HG03060 (cell line): ENCODE measurements at regions not wholly inside any gene's neighbourhood (a gene's known extent, or its start where the extent isn't known, plus 50 kb on each side); places are given as distances from the start of the nearest gene placed in this dataset.
"Not testable (repeated sequence)": the region's sequence is repeated elsewhere in the genome, so short reads cannot be mapped to it uniquely, and the experiment has no call there.

ENCODE experiments used
- ATAC-seq: cut with Tn5 transposase; IDR thresholded peaks from one replicate; pipeline ENCODE4 v1.9.1; 2021; ENCODE audit warnings: low read depth, moderate number of reproducible peaks; ENCODE audit not compliant: unreplicated experiment

DNA sequence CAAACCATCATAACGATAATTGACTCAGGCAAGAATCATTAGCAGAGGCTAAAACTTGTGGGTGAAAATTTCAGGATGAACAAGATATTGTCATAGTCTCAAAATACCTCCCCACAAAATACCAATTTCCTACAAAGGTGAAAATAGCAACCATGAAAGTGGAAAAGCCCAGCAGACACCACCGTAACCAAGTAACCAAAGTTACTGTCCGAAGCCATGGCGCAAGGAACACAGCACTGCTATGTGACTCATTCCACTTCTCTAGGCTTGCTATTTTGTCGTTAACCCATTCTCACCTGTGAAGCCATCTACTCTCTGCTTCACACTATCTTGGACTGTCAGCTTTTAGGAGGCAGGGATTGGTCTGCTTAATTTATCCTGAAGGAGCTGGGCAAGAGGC is 113.8 kb upstream of the CACUL1 start:
- ATAC-seq, result no peak

DNA sequence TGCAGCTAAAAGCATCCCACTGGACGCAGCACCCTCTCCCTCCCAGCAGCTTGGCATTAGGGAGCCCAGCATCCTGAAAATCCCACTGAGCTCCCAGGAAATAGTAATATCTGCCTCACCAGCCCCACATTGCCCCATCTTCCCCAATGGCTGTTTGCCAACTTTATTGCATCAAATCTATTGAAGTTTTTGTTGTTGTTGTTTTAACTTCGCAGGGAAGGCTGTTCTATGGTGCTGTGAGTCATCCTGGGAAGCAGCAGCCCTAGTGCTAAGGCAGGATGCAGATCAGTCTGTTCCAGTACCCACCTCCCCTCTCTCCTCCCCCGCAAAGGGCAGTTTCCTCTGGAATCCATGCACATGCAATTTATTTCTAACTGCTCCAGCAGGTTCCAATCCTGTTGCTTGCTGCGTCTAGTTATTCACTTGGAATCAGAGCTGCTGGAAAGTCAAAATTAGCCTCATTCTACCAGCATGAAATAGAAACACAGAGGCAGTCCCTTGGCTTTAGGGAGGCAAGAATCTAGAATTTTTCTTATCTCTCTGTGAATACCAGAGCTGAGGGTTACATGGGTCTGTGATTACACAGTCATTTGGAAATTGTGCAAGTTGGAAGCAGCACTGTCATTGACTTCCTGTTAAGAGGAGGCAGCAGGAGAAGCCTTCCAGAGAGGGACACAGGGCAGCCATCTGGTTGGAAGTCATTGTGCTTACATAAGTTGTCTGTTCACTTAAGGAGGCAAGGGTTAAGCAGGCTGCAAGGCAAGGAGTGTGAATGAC is 115.9 kb upstream of the CACUL1 start:
- no peak for ATAC-seq

DNA sequence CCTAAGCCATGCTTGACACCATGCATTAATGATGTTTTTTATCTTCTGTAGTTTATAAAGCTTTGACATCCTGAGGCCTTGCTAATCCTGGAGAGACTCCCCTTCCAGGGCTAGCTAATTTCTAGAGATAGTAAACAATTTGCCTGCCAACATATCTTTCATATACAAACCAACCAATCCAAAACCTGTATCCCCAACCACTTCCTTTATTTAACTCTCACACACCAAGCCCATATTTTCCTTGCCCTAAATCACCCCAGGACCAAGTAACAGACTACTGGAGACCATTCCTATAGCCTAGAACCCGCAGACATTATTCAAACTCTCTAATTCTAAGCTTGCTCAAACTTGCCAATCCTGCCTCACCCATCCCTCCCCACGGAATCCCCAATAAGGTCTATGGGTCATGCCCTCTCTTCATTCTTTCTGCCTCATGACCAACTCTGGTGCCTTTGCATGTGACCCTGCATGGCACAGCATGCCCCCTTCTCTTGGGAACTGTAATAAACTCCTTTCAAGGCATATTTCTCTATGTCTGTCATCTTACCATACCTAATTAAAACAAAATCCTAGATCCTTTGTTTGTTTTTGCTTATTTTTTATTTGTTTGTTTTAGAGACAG is 116.6 kb upstream of the CACUL1 start:
- ATAC-seq, result no peak

DNA sequence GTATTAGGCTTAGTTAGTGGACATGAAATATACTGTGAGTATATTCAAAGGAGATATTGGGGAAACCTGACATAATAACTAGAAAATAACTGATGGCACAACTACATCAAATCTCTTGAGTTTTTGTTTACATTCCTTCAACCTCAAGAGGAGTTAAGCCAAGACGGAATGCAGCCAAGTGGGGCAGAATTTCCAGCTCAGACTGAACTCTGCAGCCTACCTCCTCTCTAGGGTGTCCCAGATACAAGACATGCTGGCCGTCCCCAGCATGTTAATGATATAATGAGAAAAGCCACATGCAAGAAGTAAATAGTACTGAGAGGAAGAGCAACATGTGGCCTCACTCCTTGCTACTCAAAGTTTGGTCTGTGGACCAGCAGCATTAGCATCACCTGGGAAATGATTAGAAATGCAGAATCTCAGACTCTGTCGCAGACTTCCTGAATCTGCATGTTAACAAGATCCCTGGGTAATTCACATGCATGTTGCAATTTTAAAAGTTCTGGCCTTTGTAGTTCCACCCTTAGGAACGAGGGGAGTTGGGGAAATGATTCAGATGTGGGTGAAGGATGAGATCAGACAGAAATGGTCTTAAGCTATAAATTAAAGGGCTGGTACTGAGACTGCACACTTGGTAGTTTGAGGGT is 118.4 kb upstream of the CACUL1 start:
- no peak for ATAC-seq

DNA sequence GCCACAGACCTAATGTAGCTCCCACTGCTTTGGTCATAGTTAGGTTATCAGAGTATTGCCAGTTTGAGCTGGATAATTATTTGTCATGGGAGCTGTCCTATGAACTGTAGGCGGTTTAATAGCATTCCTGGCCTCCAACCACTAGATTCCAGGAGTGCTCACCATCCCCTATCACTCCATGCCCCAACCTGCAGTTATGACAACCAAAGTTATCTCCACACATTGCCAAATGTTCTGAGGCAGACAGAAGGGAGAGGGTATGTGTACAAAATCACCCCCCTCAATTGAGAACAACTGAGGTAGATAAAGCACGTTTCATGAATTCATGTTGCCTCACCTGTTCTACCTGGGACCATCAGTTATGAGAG is 119.0 kb upstream of the CACUL1 start:
- no peak for ATAC-seq

DNA sequence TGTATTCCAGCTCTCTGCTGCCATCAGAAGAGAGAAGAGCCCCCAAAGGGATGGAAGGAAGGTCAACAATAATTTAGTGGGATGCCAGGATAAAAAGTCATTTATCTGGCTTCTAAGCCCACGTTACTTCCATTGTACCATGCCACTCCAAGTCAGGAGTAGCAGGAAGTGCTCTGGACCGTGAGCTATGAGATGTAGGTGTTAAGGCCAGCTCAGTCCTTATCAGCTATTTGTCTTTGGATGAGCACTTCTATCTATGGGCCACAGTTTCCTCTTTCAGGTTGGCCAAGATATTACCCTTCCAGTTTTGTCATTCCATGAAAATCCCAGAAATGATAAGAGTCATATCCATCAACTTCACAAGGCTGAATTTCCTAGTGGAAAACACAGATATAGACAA is 119.4 kb upstream of the CACUL1 start:
- no peak for ATAC-seq

DNA sequence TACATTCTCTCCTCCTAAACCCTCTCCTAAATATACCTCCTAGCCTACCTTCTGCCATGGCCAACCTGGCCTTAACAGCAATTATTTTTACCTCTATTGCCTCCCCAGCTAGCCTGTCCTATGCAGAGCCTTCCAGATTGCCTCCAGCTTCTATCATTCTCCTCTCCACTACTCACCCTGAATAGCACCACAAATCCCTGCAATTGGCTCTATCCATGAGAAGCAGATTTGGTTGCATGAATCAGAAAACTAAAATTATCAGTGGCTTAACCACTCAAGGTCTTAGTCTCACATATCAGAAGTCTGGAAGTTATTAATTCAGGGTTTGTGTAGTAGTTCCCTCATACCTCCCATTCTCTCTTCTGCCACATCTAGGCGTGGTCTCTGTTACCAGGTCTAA is 120.3 kb upstream of the CACUL1 start:
- no peak for ATAC-seq

DNA sequence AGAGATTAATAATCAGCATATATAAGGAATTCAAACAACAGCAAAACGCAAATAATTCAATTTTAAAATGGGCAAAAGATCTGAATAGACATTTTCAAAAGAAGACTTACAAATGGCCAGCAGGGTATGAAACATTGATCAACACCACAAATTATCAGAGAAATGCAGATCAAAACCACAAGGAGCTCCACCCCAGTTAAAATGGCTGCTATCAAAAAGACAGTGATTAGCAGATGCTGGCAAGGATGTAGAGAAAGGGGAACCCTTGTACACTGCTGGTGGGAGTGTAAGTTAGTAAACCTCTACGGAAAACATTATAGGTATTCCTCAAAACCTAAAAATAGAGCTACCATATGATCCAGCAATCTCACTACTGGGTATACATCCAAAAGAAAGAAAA is 128.0 kb upstream of the CACUL1 start:
- no peak for ATAC-seq

DNA sequence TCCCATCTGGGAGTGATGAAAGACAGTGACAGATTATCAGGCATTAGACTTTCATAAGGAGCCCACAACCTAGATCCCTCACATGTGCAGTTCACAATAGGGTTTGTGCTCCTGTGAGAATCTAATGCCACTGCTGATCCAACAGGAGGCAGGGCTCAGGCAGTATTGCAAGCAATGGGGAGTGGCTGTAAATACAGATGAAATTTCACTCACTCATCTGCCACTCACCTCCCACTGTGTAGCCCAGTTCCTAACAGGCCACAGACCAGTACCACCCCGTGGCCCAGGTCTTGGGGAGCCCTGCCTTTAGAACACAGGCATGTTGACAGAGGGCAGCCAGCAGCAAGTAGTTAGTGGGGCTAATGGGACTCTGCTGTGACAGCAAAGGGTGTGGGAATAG is 137.3 kb upstream of the NANOS1 start:
- ATAC-seq, result no peak

DNA sequence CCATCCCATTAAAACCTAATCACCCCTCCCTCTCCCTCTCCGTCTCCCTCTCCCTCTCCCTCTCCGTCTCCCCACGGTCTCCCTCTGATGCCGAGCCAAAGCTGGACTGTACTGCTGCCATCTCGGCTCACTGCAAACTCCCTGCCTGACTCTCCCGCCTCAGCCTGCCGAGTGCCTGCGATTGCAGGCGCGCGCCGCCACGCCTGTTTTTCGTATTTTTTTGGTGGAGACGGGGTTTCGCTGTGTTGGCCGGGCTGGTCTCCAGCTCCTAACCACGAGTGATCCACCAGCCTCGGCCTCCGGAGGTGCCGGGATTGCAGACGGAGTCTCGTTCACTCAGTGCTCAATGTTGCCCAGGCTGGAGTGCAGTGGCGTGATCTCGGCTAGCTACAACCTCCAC is 134.6 kb upstream of the NANOS1 start:
- not testable (repeated sequence) for ATAC-seq

DNA sequence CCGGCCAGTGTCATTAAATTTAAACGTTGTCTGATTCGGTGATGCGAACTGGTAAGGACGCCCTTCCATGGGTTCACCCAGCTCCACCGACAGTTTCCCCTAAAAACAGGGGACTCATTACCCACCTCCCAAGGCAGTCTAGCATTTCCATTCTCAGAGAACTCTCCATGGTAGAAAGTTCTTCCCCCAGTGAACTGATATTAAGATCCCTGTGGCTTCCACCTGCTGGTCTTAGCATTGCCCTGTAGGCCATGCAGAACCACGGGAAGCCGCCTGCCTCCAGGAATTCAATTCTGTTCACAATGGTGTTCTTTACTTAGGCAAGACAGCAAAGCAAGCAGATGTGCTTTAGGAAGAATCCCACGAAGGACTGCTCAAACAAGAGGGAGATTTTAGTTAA is 128.9 kb upstream of the NANOS1 start:
- ATAC-seq, result no peak

DNA sequence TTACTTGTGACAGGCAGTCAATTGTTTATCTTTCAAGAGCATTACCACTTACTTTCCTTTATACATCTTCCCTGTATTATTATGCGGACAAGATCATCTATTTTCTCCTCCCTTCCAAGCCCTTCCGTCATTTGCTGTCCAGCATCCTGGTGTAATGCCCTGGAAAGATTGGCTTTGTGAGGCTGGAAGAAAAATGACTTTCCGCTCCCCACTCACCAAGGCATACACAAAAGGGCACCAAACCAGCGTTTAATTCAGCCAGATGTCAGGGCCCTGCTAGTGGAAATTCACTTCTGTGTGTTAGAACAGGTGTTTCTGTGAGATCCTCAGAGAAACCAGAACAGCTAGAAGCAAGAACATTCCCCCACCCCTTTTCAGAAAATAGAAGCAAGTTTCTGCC is 128.1 kb upstream of the NANOS1 start:
- no peak for ATAC-seq

DNA sequence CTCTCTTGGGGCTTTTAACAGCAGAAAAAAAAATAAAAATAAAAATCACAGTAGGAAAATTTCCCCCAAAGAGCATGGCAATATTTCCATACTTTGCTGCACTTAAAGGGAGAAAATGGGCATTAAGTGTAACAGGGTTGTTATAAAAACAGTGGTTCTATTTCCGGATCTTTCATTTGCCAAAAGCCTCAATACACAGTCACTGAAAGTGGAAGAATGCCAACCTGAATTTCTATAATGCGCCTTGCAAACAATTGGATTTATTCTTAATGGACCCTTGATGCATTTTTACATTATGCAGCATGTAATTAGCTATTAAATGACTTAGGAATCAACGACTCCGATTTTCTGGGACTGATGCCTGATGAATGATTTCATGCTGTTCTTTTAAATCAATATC is 127.6 kb upstream of the NANOS1 start:
- ATAC-seq, result no peak

DNA sequence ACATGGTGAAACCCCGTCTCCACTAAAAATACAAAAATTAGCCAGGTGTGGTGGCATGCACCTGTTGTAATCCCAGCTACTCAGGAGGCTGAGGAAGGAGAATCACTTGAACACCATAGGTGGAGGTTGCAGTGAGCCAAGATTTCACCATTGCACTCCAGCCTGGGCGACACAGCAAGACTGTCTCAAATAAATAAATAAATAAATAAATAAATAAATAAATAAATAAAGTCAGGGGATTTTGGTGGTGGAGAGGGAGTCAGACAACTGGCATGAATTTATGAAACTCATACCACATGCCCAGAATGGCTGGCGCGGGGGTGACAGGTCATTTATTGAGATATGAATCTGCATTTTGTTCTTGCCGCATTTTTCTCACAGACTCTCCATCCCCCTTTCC is 126.9 kb upstream of the NANOS1 start:
- ATAC-seq, result not testable (repeated sequence)

DNA sequence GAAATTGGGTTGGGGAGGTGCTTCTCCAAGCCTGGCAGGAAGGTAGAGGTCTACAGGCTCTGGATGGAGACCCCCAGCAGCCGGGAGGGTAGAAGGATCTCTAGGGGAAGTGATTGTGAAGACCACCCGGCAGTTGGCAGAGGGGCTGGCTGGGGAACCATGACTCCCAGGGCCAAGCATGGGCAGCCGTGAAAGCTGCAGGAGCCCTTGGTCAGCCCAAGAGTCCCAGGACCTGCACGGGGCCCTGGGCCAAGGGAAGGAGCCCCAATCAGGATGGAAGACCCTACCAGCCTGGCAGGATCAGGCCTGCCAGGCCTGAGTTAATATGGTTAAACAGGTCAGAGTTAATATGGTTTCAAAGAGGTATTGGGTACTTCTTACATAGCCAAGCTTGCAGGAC is 126.3 kb upstream of the NANOS1 start:
- no peak for ATAC-seq

DNA sequence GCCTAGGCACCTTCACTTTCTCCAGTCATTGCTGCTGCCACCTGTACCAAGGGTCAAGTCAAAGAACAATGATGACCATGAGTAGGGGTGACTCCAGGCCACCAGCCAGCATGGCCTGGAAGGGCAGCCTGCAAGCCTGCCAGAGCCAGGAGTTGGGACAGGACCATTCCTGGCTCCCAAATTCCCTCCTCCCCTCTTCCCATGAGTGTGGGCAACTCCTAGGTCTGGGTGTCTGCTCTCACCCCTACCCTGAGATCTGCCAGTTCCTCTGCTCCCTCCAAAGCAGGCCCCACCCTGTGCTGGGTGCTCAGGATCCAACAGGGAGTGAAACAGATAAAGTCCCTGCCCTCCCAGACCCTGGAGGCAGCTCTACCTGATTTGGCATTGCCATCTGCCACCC is 125.8 kb upstream of the NANOS1 start:
- ATAC-seq, result no peak

DNA sequence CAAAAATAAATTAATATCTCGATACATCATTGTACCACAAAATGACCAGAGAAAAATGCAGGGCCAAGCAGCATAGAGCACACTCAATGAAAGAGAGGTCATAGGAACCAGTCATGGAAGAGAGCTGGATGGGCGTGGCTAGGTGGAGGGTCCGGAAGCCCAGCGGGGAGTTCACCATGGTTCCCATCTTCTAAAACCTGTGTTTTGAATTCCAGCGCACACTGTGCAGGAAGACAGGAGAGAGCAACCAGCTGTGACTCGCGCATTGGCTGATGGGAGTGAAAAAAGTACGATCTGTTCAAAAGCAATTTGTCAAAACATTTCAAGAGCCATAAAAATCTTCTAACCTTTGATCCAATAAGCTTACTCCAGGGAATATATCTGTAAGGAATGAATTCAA is 125.2 kb upstream of the NANOS1 start:
- no peak for ATAC-seq

DNA sequence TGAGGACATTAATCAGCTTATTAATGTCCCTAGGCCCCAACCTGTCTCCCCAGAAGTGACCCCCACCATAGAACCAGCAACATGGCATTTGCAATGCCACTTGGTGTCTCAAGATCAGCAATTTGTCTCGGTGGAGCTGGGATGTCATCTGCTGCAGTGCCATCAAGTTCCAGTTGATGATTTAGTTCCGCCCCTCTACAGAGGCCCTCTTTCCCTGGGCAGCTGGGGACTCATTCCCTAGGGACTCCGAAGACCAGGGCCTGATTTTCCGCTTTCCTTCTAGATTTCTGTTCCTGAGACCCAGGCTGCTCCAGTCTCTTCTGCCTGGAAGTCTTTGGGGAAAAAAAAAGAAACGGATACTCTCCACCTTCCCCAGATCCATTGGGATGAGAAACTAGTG is 122.5 kb upstream of the NANOS1 start:
- ATAC-seq, result no peak

DNA sequence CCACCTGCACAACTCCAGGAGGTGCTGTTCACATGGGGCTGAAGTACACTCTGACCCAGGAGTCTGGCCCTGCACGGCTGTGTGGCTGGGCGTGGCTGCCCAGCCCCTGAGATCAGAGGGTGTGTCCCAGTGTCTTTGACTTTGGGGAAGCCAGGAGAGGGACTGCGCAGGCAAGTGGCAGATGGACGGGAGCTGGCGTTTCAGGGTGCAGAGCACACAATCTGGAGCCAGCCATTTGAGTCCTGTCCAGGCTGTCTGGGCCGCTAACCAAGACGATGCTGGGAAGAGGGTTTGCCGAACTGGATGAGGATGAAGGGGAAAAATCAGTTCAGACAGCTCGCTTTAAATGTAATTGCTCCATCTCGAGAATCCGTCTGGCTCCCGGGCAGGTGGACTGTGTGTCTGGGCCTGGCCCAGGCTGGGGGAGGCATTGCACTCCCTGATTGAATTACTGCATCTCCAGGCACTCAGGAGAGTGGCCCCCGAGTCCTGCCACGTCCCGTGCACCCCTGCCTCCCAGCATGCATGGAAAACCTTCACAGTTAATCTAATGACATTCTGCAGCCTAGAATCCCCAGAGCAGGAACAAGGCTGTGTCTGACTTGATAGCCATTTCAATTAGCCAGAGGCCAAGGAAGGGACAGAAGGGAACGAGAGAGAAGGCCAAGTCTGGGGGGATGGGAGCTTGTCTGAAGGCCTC is 120.8 kb upstream of the NANOS1 start:
- no peak for ATAC-seq

DNA sequence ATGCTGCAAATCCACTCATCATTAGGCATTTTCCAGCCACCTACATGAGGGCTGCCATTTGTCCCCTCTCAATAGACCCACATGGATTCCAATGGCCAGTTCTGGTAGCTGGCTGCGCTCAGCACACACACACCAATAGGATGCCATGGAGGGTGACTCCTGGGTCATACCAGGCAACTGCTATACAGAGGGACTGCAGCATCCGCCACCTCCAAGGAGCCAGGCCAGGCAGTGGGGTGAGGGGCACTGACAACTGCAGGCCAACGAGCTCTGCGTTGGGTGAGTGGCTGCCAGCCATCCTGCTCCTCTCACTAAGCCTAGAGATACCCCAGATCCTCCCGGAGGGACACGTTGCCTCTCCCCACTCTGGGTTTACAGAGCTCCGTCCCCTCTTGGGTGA is 118.8 kb upstream of the NANOS1 start:
- ATAC-seq, result no peak

DNA sequence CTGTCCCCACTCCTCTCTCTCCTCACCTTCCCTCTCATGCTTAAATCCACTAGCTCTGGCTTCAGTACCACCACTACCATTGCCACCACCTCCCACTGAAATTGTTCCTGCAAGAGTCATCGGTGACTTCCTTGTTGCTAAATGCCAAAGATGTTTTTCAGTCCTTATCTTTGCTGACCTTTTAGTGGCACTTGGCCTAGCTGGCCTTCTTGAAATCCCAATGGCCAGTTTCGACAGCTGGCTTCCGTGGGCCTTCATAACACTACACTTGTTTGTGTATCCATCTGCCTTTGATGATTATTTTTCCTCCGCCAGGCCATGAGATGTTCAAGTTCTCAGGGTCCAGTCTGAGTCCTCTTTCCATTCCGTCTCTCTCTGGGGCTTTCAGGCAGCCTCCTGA is 118.2 kb upstream of the NANOS1 start:
- no peak for ATAC-seq
